ENCODE measurements at regions not wholly inside any gene's neighbourhood (a gene's known extent, or its start where the extent isn't known, plus 50 kb on each side); places are given as distances from the start of the nearest gene placed in this dataset.

- Histone ChIP-seq H3K27me3 (ENCODE audit: insufficient read depth, low read length) (no peaks in the 10 kb centered on the region), H3K36me3 (ENCODE audit: insufficient read depth, low read length) (no peaks in the 10 kb centered on the region), H3K9me3 (ENCODE audit: insufficient read depth, low read depth, low read length) (no peaks in the 10 kb centered on the region), H3K4me1 (ENCODE audit: insufficient read depth, low read length) (peaks cover 20% of the 10 kb centered on the region), H3K4me3 (ENCODE audit: low read length) (no peak overlapping the region), H3K27ac (ENCODE audit: low read depth, low read length) (no peak overlapping the region), H3K9ac (ENCODE audit: low read depth, low read length) (no peak overlapping the region)
- 67% methylated on average over 1 of the region's 1 CpG for WGBS
Observed at GRCh38 chr2:153811516-153811915, 60.2 kb upstream of the GALNT13 start.

GRCh38 chr2:153812632-153813031, 59.1 kb upstream of the GALNT13 start:
- Histone ChIP-seq H3K9ac (ENCODE audit: low read depth, low read length) (no peak overlapping the region), H3K36me3 (ENCODE audit: insufficient read depth, low read length) (no peaks in the 10 kb centered on the region), H3K9me3 (ENCODE audit: insufficient read depth, low read depth, low read length) (no peaks in the 10 kb centered on the region), H3K27ac (ENCODE audit: low read depth, low read length) (no peak overlapping the region), H3K4me1 (ENCODE audit: insufficient read depth, low read length) (peaks cover 20% of the 10 kb centered on the region), H3K27me3 (ENCODE audit: insufficient read depth, low read length) (no peaks in the 10 kb centered on the region), H3K4me3 (ENCODE audit: low read length) (no peak overlapping the region)
- no CpG with 5 or more reads among the region's 1 CpG for WGBS

DNA sequence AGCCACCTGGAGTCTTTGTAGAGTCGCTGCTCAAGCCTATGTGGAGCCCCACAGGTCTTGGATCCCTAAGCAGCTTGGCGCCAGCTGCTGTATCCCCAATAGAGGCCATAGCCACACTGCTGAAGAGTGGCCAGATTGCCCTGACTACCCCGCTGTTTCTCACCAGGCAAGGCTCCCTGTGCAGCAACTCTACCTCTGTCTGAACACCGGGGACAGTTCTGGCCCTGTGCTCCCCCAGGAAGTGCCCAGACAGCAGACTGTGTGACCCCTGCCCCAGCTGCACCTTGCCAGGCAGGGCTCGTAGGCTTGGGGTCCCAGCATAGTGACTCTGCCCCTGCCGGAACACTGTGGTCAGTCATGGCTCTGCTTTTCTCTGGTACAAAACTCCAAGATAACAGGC, 53.5 kb upstream of the GALNT13 start:
- Histone ChIP-seq H3K4me1 (ENCODE audit: insufficient read depth, low read length) (no peaks in the 10 kb centered on the region; the same call in 1 of the 2 replicates), H3K4me3 (ENCODE audit: low read length) (no peak overlapping the region), H3K36me3 (ENCODE audit: insufficient read depth, low read length) (no peaks in the 10 kb centered on the region), H3K27ac (ENCODE audit: low read depth, low read length) (no peak overlapping the region), H3K9me3 (ENCODE audit: insufficient read depth, low read depth, low read length) (no peaks in the 10 kb centered on the region), H3K27me3 (ENCODE audit: insufficient read depth, low read length) (no peaks in the 10 kb centered on the region), H3K9ac (ENCODE audit: low read depth, low read length) (no peak overlapping the region)
- 94% methylated on average over 6 of the region's 6 CpGs for WGBS

- Histone ChIP-seq H3K9me3 (ENCODE audit: insufficient read depth, low read depth, low read length) (no peaks in the 10 kb centered on the region), H3K9ac (ENCODE audit: low read depth, low read length) (no peak overlapping the region), H3K27ac (ENCODE audit: low read depth, low read length) (no peak overlapping the region), H3K4me1 (ENCODE audit: insufficient read depth, low read length) (no peaks in the 10 kb centered on the region), H3K27me3 (ENCODE audit: insufficient read depth, low read length) (no peaks in the 10 kb centered on the region), H3K36me3 (ENCODE audit: insufficient read depth, low read length) (no peaks in the 10 kb centered on the region), H3K4me3 (ENCODE audit: low read length) (no peak overlapping the region)
- 100% methylated on average over 1 of the region's 1 CpG for WGBS
Observed at GRCh38 chr2:153819074-153819473, 52.6 kb upstream of the GALNT13 start.

GRCh38 chr2:153819501-153819900, 52.2 kb upstream of the GALNT13 start:
- H3K9ac ChIP-seq (ENCODE audit: low read depth, low read length) = no peak overlapping the region

More at GRCh38 chr2:153819501-153819900, 52.2 kb upstream of the GALNT13 start:
- no peak overlapping the region for H3K27ac ChIP-seq (ENCODE audit: low read depth, low read length)
- no peaks in the 10 kb centered on the region for H3K27me3 ChIP-seq (ENCODE audit: insufficient read depth, low read length)
- H3K9me3 ChIP-seq (ENCODE audit: insufficient read depth, low read depth, low read length) = no peaks in the 10 kb centered on the region
- H3K4me3 ChIP-seq (ENCODE audit: low read length) = no peak overlapping the region
- H3K36me3 ChIP-seq (ENCODE audit: insufficient read depth, low read length) = no peaks in the 10 kb centered on the region
- no peaks in the 10 kb centered on the region for H3K4me1 ChIP-seq (ENCODE audit: insufficient read depth, low read length)

Data from HUES64 (cell line).